Neural progenitor cell (in vitro differentiated cells): ENCODE measurements at regions not wholly inside any gene's neighbourhood (a gene's known extent, or its start where the extent isn't known, plus 50 kb on each side); places are given as distances from the start of the nearest gene placed in this dataset.
"Not testable (repeated sequence)": the region's sequence is repeated elsewhere in the genome, so short reads cannot be mapped to it uniquely, and the experiment has no call there.

Source experiments
- DNase-seq: peaks from one replicate; pipeline ENCODE4 v3.0.0-alpha.2; 2016; ENCODE audit warnings: low spot score
- H2AFZ ChIP-seq: fragments of 200-600 bp; sonication (generic); replicated peaks from 2 replicates; pipeline ENCODE4 v1.6.1; 2016; ENCODE audit warnings: antibody characterized with exemption
- H3F3A ChIP-seq: fragments of 200-600 bp; sonication (generic); 2 replicates; pipeline ENCODE4 v1.6.1; 2016; ENCODE audit warnings: antibody characterized with exemption, low read depth
- H3K27ac ChIP-seq: fragments of 200-600 bp; sonication (generic); 2 replicates; pipeline ENCODE4 v1.5.1; 2016; ENCODE audit warnings: mild to moderate bottlenecking
- H3K27me3 ChIP-seq: fragments of 200-600 bp; sonication (generic); 2 replicates; pipeline ENCODE4 v1.6.1; 2016; ENCODE audit warnings: mild to moderate bottlenecking, moderate library complexity
- H3K36me3 ChIP-seq: fragments of 200-600 bp; sonication (generic); 2 replicates; pipeline ENCODE4 v1.5.1; 2016
- H3K4me1 ChIP-seq: fragments of 200-600 bp; sonication (generic); 2 replicates; pipeline ENCODE4 v1.6.1; 2016; ENCODE audit warnings: mixed run types
- H3K4me2 ChIP-seq: fragments of 200-600 bp; sonication (generic); 2 replicates; pipeline ENCODE4 v1.6.1; 2016
- H3K4me3 ChIP-seq: fragments of 200-600 bp; sonication (generic); 2 replicates; pipeline ENCODE4 v1.5.1; 2016
- H3K79me2 ChIP-seq: fragments of 200-600 bp; sonication (generic); 2 replicates; pipeline ENCODE4 v1.6.1; 2016; ENCODE audit warnings: low read depth
- H3K9ac ChIP-seq: fragments of 200-600 bp; sonication (generic); 2 replicates; pipeline ENCODE4 v1.6.1; 2016
- H3K9me3 ChIP-seq: fragments of 200-600 bp; sonication (generic); 2 replicates; pipeline ENCODE4 v1.5.1; 2016; ENCODE audit warnings: low read depth
- H4K20me1 ChIP-seq: fragments of 200-600 bp; sonication (generic); 2 replicates; pipeline ENCODE4 v1.6.1; 2016; ENCODE audit warnings: low read depth
- H3K27ac Mint-ChIP-seq: 3 replicates; pipeline ENCODE4 v1.8.0; 2021; ENCODE audit warnings: mixed read lengths
- H3K27me3 Mint-ChIP-seq: 2 replicates; pipeline ENCODE4 v1.8.0; 2022; ENCODE audit warnings: low read depth, mild to moderate bottlenecking, inconsistent platforms, moderate library complexity, mixed read lengths; ENCODE audit not compliant: insufficient read depth
- H3K36me3 Mint-ChIP-seq: 3 replicates; pipeline ENCODE4 v1.8.0; 2021; ENCODE audit warnings: mixed read lengths
- H3K4me1 Mint-ChIP-seq: 3 replicates; pipeline ENCODE4 v1.8.0; 2021; ENCODE audit warnings: mixed read lengths
- H3K4me3 Mint-ChIP-seq: 3 replicates; pipeline ENCODE4 v1.8.0; 2021; ENCODE audit warnings: mild to moderate bottlenecking, moderate library complexity, mixed read lengths
- H3K9me3 Mint-ChIP-seq: 3 replicates; pipeline ENCODE4 v1.8.0; 2020; ENCODE audit warnings: mixed read lengths
- EZH2 ChIP-seq: fragments of 200-600 bp; sonication (generic); IDR thresholded peaks from 2 replicates; pipeline ENCODE4 v1.6.1; 2017; ENCODE audit warnings: antibody characterized with exemption, mild to moderate bottlenecking, moderate library complexity
- EZH2phosphoT487 ChIP-seq: fragments of 200-600 bp; sonication (generic); IDR thresholded peaks from 2 replicates; pipeline ENCODE4 v1.6.1; 2017; ENCODE audit warnings: antibody characterized with exemption
- TF ChIP-seq, protein P1 (sequence below): fragments of 200-600 bp; sonication (generic); IDR thresholded peaks from 2 replicates; pipeline ENCODE4 v1.5.1; 2017; ENCODE audit warnings: antibody characterized with exemption, mild to moderate bottlenecking

DNA sequence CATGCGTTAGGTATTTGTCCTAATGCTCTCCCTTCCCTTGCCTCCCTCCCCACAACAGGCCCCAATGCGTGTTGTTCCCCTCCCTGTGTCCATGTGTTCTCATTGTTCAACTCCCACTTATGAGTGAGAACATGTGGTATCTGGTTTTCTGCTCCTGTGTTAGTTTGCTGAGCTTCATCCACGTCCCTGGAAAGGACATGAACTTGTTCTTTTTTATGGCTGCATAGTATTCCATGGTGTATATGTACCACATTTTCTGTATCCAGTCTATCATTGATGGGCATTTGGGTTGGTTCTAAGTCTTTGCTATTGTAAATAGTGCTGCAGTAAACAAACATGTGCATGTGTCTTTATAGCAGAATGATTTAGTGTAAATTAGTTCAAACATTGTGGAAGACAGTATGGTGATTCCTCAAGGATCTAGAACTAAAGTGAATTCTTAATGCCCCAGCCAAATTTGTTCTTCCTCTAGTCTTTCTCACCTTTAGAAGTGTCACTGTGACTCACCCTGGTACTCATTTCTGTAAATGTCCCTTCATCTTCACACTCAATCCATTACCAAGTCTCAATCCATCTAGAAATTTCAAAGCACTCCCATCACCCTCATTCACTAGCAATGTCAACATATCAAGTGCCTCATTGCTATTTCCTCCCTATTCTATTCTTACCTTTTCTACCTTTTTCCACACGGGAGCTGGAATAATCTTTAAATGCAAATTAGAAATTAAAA lies 123.9 kb downstream of the MREG start:
- H3K9me3 ChIP-seq, H3K9ac ChIP-seq, H3K4me3 ChIP-seq, H3K27me3 Mint-ChIP-seq, H2AFZ ChIP-seq, H3F3A ChIP-seq, H3K4me1 Mint-ChIP-seq, H3K27me3 ChIP-seq, H3K36me3 Mint-ChIP-seq, H4K20me1 ChIP-seq, DNase-seq, H3K36me3 ChIP-seq, H3K4me3 Mint-ChIP-seq, H3K4me2 ChIP-seq, H3K27ac Mint-ChIP-seq, H3K27ac ChIP-seq, H3K9me3 Mint-ChIP-seq, H3K79me2 ChIP-seq, H3K4me1 ChIP-seq: not testable (repeated sequence)

DNA sequence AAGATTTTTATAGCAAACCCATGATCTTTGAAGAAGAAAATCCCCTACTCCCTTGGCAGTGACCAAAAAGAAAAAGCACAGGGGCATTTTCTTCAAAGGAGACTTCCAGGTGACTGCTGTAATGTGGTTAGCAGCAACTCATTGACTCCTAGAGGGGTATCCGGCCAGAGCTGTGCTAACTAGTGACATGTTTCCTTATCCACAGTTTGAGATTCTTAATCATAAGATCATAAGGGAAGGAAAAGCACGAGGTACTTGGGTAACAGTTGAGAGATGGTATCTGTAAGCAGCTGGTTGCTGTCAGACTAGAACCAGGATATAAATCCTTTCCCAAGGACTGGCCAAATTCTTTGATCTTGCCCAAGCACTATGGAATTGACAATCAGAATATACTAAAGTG lies 124.7 kb downstream of the MREG start:
- no peaks in the 10 kb centered on the region for H3K27me3 Mint-ChIP-seq
- TF ChIP-seq EZH2 (no peak), EZH2phosphoT487 (no peak)
- TF ChIP-seq, protein P1, sequence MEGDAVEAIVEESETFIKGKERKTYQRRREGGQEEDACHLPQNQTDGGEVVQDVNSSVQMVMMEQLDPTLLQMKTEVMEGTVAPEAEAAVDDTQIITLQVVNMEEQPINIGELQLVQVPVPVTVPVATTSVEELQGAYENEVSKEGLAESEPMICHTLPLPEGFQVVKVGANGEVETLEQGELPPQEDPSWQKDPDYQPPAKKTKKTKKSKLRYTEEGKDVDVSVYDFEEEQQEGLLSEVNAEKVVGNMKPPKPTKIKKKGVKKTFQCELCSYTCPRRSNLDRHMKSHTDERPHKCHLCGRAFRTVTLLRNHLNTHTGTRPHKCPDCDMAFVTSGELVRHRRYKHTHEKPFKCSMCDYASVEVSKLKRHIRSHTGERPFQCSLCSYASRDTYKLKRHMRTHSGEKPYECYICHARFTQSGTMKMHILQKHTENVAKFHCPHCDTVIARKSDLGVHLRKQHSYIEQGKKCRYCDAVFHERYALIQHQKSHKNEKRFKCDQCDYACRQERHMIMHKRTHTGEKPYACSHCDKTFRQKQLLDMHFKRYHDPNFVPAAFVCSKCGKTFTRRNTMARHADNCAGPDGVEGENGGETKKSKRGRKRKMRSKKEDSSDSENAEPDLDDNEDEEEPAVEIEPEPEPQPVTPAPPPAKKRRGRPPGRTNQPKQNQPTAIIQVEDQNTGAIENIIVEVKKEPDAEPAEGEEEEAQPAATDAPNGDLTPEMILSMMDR, result no peak
- Histone ChIP-seq H3F3A (no peaks in the 10 kb centered on the region), H3K79me2 (no peaks in the 10 kb centered on the region), H3K27ac (no peak overlapping the region), H3K27me3 (no peaks in the 10 kb centered on the region), H3K4me2 (no peak overlapping the region), H3K36me3 (no peaks in the 10 kb centered on the region), H3K9ac (no peak overlapping the region), H2AFZ (no peak overlapping the region), H3K9me3 (no peaks in the 10 kb centered on the region), H4K20me1 (no peaks in the 10 kb centered on the region), H3K4me1 (no peaks in the 10 kb centered on the region), H3K4me3 (no peak overlapping the region)
- no peaks in the 10 kb centered on the region for H3K4me1 Mint-ChIP-seq
- H3K27ac Mint-ChIP-seq, result no peak overlapping the region
- no peak overlapping the region for H3K4me3 Mint-ChIP-seq
- no peaks in the 10 kb centered on the region for H3K36me3 Mint-ChIP-seq
- no peak for DNase-seq
- H3K9me3 Mint-ChIP-seq, result no peaks in the 10 kb centered on the region

DNA sequence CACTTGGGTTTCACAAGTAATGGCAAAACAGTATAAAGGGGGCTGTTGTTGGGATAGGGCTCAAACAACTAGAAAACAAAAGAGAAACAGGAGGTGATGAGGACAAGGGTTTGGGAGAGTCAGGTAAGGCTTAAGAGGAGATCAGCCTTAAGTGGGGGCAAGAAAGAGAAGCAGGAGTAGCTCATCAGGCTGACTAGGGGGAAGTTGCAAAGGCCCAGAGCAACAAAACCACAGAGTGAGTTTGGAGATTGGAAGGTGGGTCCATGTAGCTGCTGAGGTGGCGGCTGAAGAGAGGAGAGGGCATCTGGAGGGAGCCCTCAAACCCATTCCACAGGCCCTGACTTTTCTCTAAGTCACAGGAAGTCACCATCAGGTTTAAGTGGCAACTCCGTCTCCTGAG lies 126.0 kb downstream of the MREG start:
- no peaks in the 10 kb centered on the region for H3K27me3 ChIP-seq
- TF ChIP-seq EZH2, result no peak
- TF ChIP-seq EZH2phosphoT487, result no peak
- TF ChIP-seq, protein P1, result no peak
- H3F3A ChIP-seq, result no peaks in the 10 kb centered on the region
- H3K4me1 ChIP-seq, result no peaks in the 10 kb centered on the region
- no peak overlapping the region for H3K27ac Mint-ChIP-seq
- H3K4me2 ChIP-seq, result no peak overlapping the region
- H4K20me1 ChIP-seq, result no peaks in the 10 kb centered on the region
- H3K27ac ChIP-seq, result no peak overlapping the region
- H3K36me3 Mint-ChIP-seq, result no peaks in the 10 kb centered on the region
- H3K79me2 ChIP-seq, result no peaks in the 10 kb centered on the region
- no peak overlapping the region for H3K9ac ChIP-seq
- H3K9me3 ChIP-seq, result no peaks in the 10 kb centered on the region
- H3K4me3 ChIP-seq, result no peak overlapping the region
- no peak for DNase-seq
- H2AFZ ChIP-seq, result no peak overlapping the region
- H3K36me3 ChIP-seq, result no peaks in the 10 kb centered on the region
- H3K4me1 Mint-ChIP-seq, result no peaks in the 10 kb centered on the region
- no peak overlapping the region for H3K4me3 Mint-ChIP-seq
- H3K9me3 Mint-ChIP-seq, result no peaks in the 10 kb centered on the region
- no peaks in the 10 kb centered on the region for H3K27me3 Mint-ChIP-seq

DNA sequence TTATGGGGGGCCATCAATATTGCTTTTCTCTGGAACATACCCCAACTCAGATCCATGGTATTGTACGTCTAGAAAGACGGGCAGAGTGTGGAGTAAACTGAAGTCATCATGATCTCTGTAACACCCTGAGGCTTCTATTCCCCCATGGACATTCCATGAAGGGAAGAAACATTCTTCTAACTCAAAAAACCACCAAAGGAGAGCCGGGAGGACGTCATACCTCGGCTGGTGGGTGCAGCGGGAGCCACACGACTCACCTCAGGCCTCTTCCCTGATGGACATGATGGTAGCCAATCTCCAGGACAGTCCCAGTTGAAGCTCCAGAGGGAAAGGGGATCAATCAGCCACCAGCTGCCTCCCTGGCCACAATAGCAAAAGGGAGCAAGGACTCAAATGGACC lies 127.3 kb downstream of the MREG start:
- Mint-ChIP-seq H3K27me3 (no peaks in the 10 kb centered on the region), H3K36me3 (no peaks in the 10 kb centered on the region), H3K4me1 (peaks cover 7% of the 10 kb centered on the region), H3K9me3 (no peaks in the 10 kb centered on the region), H3K4me3 (no peak overlapping the region), H3K27ac (no peak overlapping the region)
- no peaks in the 10 kb centered on the region for H4K20me1 ChIP-seq
- H3K9ac ChIP-seq, result no peak overlapping the region
- H3K27me3 ChIP-seq, result no peaks in the 10 kb centered on the region
- H3K4me2 ChIP-seq, result no peak overlapping the region
- no peaks in the 10 kb centered on the region for H3K4me1 ChIP-seq
- no peak overlapping the region for H3K4me3 ChIP-seq
- H3F3A ChIP-seq, result no peaks in the 10 kb centered on the region
- TF ChIP-seq EZH2, result no peak
- TF ChIP-seq, protein P1, result no peak
- TF ChIP-seq EZH2phosphoT487, result no peak
- no peaks in the 10 kb centered on the region for H3K36me3 ChIP-seq
- H3K27ac ChIP-seq, result no peak overlapping the region
- H2AFZ ChIP-seq, result no peak overlapping the region
- H3K79me2 ChIP-seq, result no peaks in the 10 kb centered on the region
- no peak for DNase-seq
- H3K9me3 ChIP-seq, result no peaks in the 10 kb centered on the region
